ENCODE measurements at regions not wholly inside any gene's neighbourhood (a gene's known extent, or its start where the extent isn't known, plus 50 kb on each side); places are given as distances from the start of the nearest gene placed in this dataset.

- TF ChIP-seq CTCF (conservative IDR thresholded peaks at IDR 0.05; ENCODE audit: low read depth, low read length) (no peak), EZH2phosphoT487 (IDR thresholded peaks at IDR 0.05; ENCODE audit: borderline replicate concordance, low read length) (no peak), EZH2 (IDR thresholded peaks at IDR 0.05; ENCODE audit: low read length, unreplicated experiment) (no peak)
These were observed 84.0 kb upstream of the BMP2K start for GRCh38 chr4:78691971-78692821.
